ENCODE measurements at regions not wholly inside any gene's neighbourhood (a gene's known extent, or its start where the extent isn't known, plus 50 kb on each side); places are given as distances from the start of the nearest gene placed in this dataset.

DNA sequence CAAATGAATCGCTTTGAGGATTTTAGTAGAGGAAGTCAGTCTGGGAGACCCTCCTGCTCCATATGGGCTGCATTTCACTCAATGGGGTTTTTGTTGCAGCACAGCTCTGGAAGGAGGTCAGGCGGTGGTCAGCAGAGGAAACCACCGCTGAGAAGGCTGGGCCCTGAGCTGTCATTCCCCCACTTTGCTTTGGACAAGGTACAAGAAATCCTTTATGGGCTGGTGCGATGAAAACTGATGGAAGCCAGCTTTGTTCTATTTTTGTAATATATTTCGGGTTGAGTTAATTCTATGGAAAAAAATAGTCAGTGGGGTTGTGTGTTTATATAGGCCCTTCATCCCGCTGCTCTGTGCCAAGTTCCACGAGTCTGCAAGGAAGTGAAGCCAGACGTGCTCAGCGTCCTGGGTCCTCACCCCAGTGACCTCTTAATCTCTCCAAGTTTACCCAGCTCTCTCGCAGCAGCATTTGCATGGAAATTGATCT is 157.1 kb upstream of the TMC3 start:
- no peak overlapping the region for H3K9ac ChIP-seq (ENCODE audit: low read length)
- H3K27me3 ChIP-seq (ENCODE audit: control insufficient read depth, insufficient read depth, low read length): no peaks in the 10 kb centered on the region
- H3K36me3 ChIP-seq (ENCODE audit: control insufficient read depth, insufficient read depth, low read length): no peaks in the 10 kb centered on the region
- no peak overlapping the region; the same call in 1 of the 2 replicates for H3K4me3 ChIP-seq (ENCODE audit: low read depth, low read length)
- peaks cover 30% of the 10 kb centered on the region for H3K4me1 ChIP-seq (ENCODE audit: control insufficient read depth, insufficient read depth, low read length)
- no peak overlapping the region for H3K27ac ChIP-seq (ENCODE audit: low read depth, low read length)
- no peaks in the 10 kb centered on the region for H3K9me3 ChIP-seq (ENCODE audit: control insufficient read depth, insufficient read depth, low read depth, low read length)

GRCh38 chr15:81530271-81530691 is 156.3 kb upstream of the TMC3 start:
- Histone ChIP-seq H3K9me3 (ENCODE audit: control insufficient read depth, insufficient read depth, low read depth, low read length) (no peaks in the 10 kb centered on the region), H3K9ac (ENCODE audit: low read length) (no peak overlapping the region), H3K4me3 (ENCODE audit: low read depth, low read length) (no peak overlapping the region), H3K27me3 (ENCODE audit: control insufficient read depth, insufficient read depth, low read length) (no peaks in the 10 kb centered on the region), H3K36me3 (ENCODE audit: control insufficient read depth, insufficient read depth, low read length) (no peaks in the 10 kb centered on the region), H3K27ac (ENCODE audit: low read depth, low read length) (no peak overlapping the region), H3K4me1 (ENCODE audit: control insufficient read depth, insufficient read depth, low read length) (peaks cover 30% of the 10 kb centered on the region)

GRCh38 chr15:81529481-81529880 is 155.5 kb upstream of the TMC3 start:
- Histone ChIP-seq H3K27me3 (ENCODE audit: control insufficient read depth, insufficient read depth, low read length) (no peaks in the 10 kb centered on the region), H3K36me3 (ENCODE audit: control insufficient read depth, insufficient read depth, low read length) (no peaks in the 10 kb centered on the region), H3K27ac (ENCODE audit: low read depth, low read length) (no peak overlapping the region), H3K9ac (ENCODE audit: low read length) (no peak overlapping the region), H3K4me3 (ENCODE audit: low read depth, low read length) (no peak overlapping the region), H3K9me3 (ENCODE audit: control insufficient read depth, insufficient read depth, low read depth, low read length) (no peaks in the 10 kb centered on the region), H3K4me1 (ENCODE audit: control insufficient read depth, insufficient read depth, low read length) (peaks cover 30% of the 10 kb centered on the region)

- Histone ChIP-seq H3K27ac (ENCODE audit: low read depth, low read length) (no peak overlapping the region), H3K27me3 (ENCODE audit: control insufficient read depth, insufficient read depth, low read length) (no peaks in the 10 kb centered on the region), H3K9me3 (ENCODE audit: control insufficient read depth, insufficient read depth, low read depth, low read length) (no peaks in the 10 kb centered on the region), H3K4me1 (ENCODE audit: control insufficient read depth, insufficient read depth, low read length) (peaks cover 19% of the 10 kb centered on the region), H3K36me3 (ENCODE audit: control insufficient read depth, insufficient read depth, low read length) (no peaks in the 10 kb centered on the region), H3K9ac (ENCODE audit: low read length) (no peak overlapping the region), H3K4me3 (ENCODE audit: low read depth, low read length) (no peak overlapping the region)
These were observed 152.0 kb upstream of the TMC3 start for GRCh38 chr15:81526029-81526428.

- H3K4me3 ChIP-seq (ENCODE audit: low read depth, low read length): no peak overlapping the region
- no peak overlapping the region for H3K9ac ChIP-seq (ENCODE audit: low read length)
- no peaks in the 10 kb centered on the region for H3K27me3 ChIP-seq (ENCODE audit: control insufficient read depth, insufficient read depth, low read length)
- no peak overlapping the region for H3K27ac ChIP-seq (ENCODE audit: low read depth, low read length)
- no peaks in the 10 kb centered on the region for H3K9me3 ChIP-seq (ENCODE audit: control insufficient read depth, insufficient read depth, low read depth, low read length)
- no peaks in the 10 kb centered on the region for H3K36me3 ChIP-seq (ENCODE audit: control insufficient read depth, insufficient read depth, low read length)
- peaks cover 4% of the 10 kb centered on the region; the same call in 1 of the 2 replicates for H3K4me1 ChIP-seq (ENCODE audit: control insufficient read depth, insufficient read depth, low read length)
These were observed 150.5 kb upstream of the TMC3 start for GRCh38 chr15:81524496-81524895.

- no peak overlapping the region for H3K9ac ChIP-seq (ENCODE audit: low read length)
- H3K27ac ChIP-seq (ENCODE audit: low read depth, low read length): no peak overlapping the region
- H3K4me1 ChIP-seq (ENCODE audit: control insufficient read depth, insufficient read depth, low read length): no peaks in the 10 kb centered on the region
- no peak overlapping the region for H3K4me3 ChIP-seq (ENCODE audit: low read depth, low read length)
- H3K9me3 ChIP-seq (ENCODE audit: control insufficient read depth, insufficient read depth, low read depth, low read length): no peaks in the 10 kb centered on the region
- no peaks in the 10 kb centered on the region for H3K36me3 ChIP-seq (ENCODE audit: control insufficient read depth, insufficient read depth, low read length)
- H3K27me3 ChIP-seq (ENCODE audit: control insufficient read depth, insufficient read depth, low read length): no peaks in the 10 kb centered on the region
These were observed 149.9 kb upstream of the TMC3 start for GRCh38 chr15:81523867-81524266.

DNA sequence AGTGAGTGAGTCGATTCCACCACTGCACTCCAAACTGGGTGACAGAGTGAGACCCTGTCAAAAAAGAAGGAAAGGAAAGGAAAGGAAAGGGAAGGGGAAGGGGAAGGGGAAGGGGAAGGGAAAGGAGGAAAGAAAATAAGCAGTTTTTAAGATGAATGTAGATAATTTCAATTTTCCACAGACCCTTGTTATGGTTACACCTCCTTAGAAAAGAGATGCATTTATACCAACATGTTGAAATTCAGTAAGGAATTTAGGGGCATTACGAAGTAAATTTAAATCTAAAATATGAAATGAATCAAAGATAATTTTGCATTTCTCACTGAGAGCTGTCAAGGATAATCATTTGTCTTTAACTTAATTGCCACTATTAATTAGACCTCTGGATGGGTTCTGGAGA is 146.5 kb upstream of the TMC3 start:
- Histone ChIP-seq H3K4me3 (ENCODE audit: low read depth, low read length) (no peak overlapping the region), H3K36me3 (ENCODE audit: control insufficient read depth, insufficient read depth, low read length) (no peaks in the 10 kb centered on the region), H3K27me3 (ENCODE audit: control insufficient read depth, insufficient read depth, low read length) (no peaks in the 10 kb centered on the region), H3K4me1 (ENCODE audit: control insufficient read depth, insufficient read depth, low read length) (no peaks in the 10 kb centered on the region), H3K9me3 (ENCODE audit: control insufficient read depth, insufficient read depth, low read depth, low read length) (no peaks in the 10 kb centered on the region), H3K9ac (ENCODE audit: low read length) (no peak overlapping the region), H3K27ac (ENCODE audit: low read depth, low read length) (no peak overlapping the region)

GRCh38 chr15:81516461-81516860 is 142.4 kb upstream of the TMC3 start:
- Histone ChIP-seq H3K27me3 (ENCODE audit: control insufficient read depth, insufficient read depth, low read length) (no peaks in the 10 kb centered on the region), H3K9ac (ENCODE audit: low read length) (no peak overlapping the region), H3K9me3 (ENCODE audit: control insufficient read depth, insufficient read depth, low read depth, low read length) (no peaks in the 10 kb centered on the region), H3K4me1 (ENCODE audit: control insufficient read depth, insufficient read depth, low read length) (no peaks in the 10 kb centered on the region), H3K27ac (ENCODE audit: low read depth, low read length) (no peak overlapping the region), H3K36me3 (ENCODE audit: control insufficient read depth, insufficient read depth, low read length) (no peaks in the 10 kb centered on the region), H3K4me3 (ENCODE audit: low read depth, low read length) (no peak overlapping the region)

- H3K27ac ChIP-seq (ENCODE audit: low read depth, low read length): no peak overlapping the region
- H3K4me1 ChIP-seq (ENCODE audit: control insufficient read depth, insufficient read depth, low read length): no peaks in the 10 kb centered on the region
- H3K4me3 ChIP-seq (ENCODE audit: low read depth, low read length): no peak overlapping the region
- H3K9me3 ChIP-seq (ENCODE audit: control insufficient read depth, insufficient read depth, low read depth, low read length): no peaks in the 10 kb centered on the region
- H3K36me3 ChIP-seq (ENCODE audit: control insufficient read depth, insufficient read depth, low read length): no peaks in the 10 kb centered on the region
- H3K9ac ChIP-seq (ENCODE audit: low read length): no peak overlapping the region
- H3K27me3 ChIP-seq (ENCODE audit: control insufficient read depth, insufficient read depth, low read length): no peaks in the 10 kb centered on the region
These were observed 142.0 kb upstream of the TMC3 start for GRCh38 chr15:81516012-81516411.

DNA sequence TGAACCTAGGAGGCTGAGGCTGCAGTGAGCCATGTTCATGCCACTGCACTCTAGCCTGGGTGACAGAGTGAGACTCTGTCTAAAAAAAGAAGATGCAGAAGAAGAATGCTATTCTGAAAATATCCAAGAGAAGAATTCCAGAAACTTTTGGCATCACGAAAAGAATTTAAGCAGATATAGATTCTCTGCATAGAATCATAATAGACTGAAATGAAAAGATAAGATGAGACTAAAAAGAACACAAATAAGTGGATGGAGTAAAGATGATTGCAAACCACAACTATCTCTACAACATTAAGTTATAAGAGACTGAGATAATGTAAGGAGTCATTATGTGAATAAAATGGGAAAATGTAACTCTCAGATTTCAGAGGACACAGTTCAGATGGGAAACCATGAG is 140.7 kb upstream of the TMC3 start:
- Histone ChIP-seq H3K27me3 (ENCODE audit: control insufficient read depth, insufficient read depth, low read length) (no peaks in the 10 kb centered on the region), H3K9me3 (ENCODE audit: control insufficient read depth, insufficient read depth, low read depth, low read length) (no peaks in the 10 kb centered on the region), H3K4me3 (ENCODE audit: low read depth, low read length) (no peak overlapping the region), H3K9ac (ENCODE audit: low read length) (no peak overlapping the region), H3K4me1 (ENCODE audit: control insufficient read depth, insufficient read depth, low read length) (no peaks in the 10 kb centered on the region), H3K27ac (ENCODE audit: low read depth, low read length) (no peak overlapping the region), H3K36me3 (ENCODE audit: control insufficient read depth, insufficient read depth, low read length) (no peaks in the 10 kb centered on the region)

DNA sequence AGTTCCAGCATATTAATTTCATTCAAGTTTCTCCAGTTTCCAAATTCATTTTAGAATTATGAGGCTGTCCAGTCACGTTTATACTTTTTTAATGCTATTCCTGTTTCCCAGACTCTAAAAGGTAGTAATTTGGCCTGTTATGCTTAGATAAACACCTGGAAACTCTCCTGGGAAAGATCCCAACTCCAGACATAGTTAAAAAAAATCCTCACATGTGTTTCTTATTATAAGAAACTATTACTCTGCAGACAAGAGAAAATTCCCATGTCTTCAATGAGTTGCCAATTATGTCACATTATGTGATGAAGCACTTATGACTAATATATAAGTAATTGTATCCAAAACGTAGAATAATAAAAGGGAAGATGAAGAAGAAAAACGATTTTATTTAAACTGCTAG is 137.1 kb upstream of the TMC3 start:
- H3K4me1 ChIP-seq (ENCODE audit: control insufficient read depth, insufficient read depth, low read length): no peaks in the 10 kb centered on the region
- no peaks in the 10 kb centered on the region for H3K36me3 ChIP-seq (ENCODE audit: control insufficient read depth, insufficient read depth, low read length)
- H3K9ac ChIP-seq (ENCODE audit: low read length): no peak overlapping the region
- no peaks in the 10 kb centered on the region for H3K9me3 ChIP-seq (ENCODE audit: control insufficient read depth, insufficient read depth, low read depth, low read length)
- H3K4me3 ChIP-seq (ENCODE audit: low read depth, low read length): no peak overlapping the region
- no peaks in the 10 kb centered on the region for H3K27me3 ChIP-seq (ENCODE audit: control insufficient read depth, insufficient read depth, low read length)
- H3K27ac ChIP-seq (ENCODE audit: low read depth, low read length): no peak overlapping the region

GRCh38 chr15:81507831-81508230 is 133.8 kb upstream of the TMC3 start:
- no peaks in the 10 kb centered on the region for H3K4me1 ChIP-seq (ENCODE audit: control insufficient read depth, insufficient read depth, low read length)
- H3K27me3 ChIP-seq (ENCODE audit: control insufficient read depth, insufficient read depth, low read length): no peaks in the 10 kb centered on the region
- H3K36me3 ChIP-seq (ENCODE audit: control insufficient read depth, insufficient read depth, low read length): no peaks in the 10 kb centered on the region

More at GRCh38 chr15:81507831-81508230, 133.8 kb upstream of the TMC3 start:
- Histone ChIP-seq H3K9ac (ENCODE audit: low read length) (no peak overlapping the region), H3K4me3 (ENCODE audit: low read depth, low read length) (no peak overlapping the region), H3K9me3 (ENCODE audit: control insufficient read depth, insufficient read depth, low read depth, low read length) (no peaks in the 10 kb centered on the region), H3K27ac (ENCODE audit: low read depth, low read length) (no peak overlapping the region)

All from HUES6 (cell line).